IPS DF 4.7 (cell line): ENCODE measurements at regions not wholly inside any gene's neighbourhood (a gene's known extent, or its start where the extent isn't known, plus 50 kb on each side); places are given as distances from the start of the nearest gene placed in this dataset.
"Not testable (repeated sequence)": the region's sequence is repeated elsewhere in the genome, so short reads cannot be mapped to it uniquely, and the experiment has no call there.

Experiments
- DNase-seq: peaks from one replicate; pipeline ENCODE4 v3.0.0-alpha.2; 2013; ENCODE audit warnings: low spot score; ENCODE audit errors: extremely low read depth

GRCh38 chr17:5897275-5897911, 172.8 kb upstream of the WSCD1 start:
- DNase-seq = peak; percentile 74

- DNase-seq = not testable (repeated sequence)
Observed at GRCh38 chr17:5897981-5898380, 172.2 kb upstream of the WSCD1 start.

GRCh38 chr17:5898406-5898805, 171.8 kb upstream of the WSCD1 start:
- DNase-seq = no peak

- DNase-seq = no peak
Observed at GRCh38 chr17:5899496-5900195, 170.5 kb upstream of the WSCD1 start.

- no peak for DNase-seq
Observed at GRCh38 chr17:5901731-5902130, 168.4 kb upstream of the WSCD1 start.

- DNase-seq = no peak
Observed at GRCh38 chr17:5902181-5903140, 167.7 kb upstream of the WSCD1 start.

- DNase-seq = no peak
Observed at GRCh38 chr17:5911919-5912318, 158.3 kb upstream of the WSCD1 start.

GRCh38 chr17:5913032-5913531, 157.1 kb upstream of the WSCD1 start:
- no peak for DNase-seq

GRCh38 chr17:5913641-5914040, 156.5 kb upstream of the WSCD1 start:
- no peak for DNase-seq

- no peak for DNase-seq
Observed at GRCh38 chr17:5915337-5915736, 154.8 kb upstream of the WSCD1 start.

- DNase-seq = peak; percentile 49
Observed at GRCh38 chr17:5919089-5919488, 151.1 kb upstream of the WSCD1 start.

GRCh38 chr17:5921512-5922282, 148.5 kb upstream of the WSCD1 start:
- DNase-seq = no peak

- no peak for DNase-seq
Observed at GRCh38 chr17:5922476-5922875, 147.7 kb upstream of the WSCD1 start.

GRCh38 chr17:5929721-5930120, 140.5 kb upstream of the WSCD1 start:
- no peak for DNase-seq

- DNase-seq = not testable (repeated sequence)
Observed at GRCh38 chr17:5930555-5930954, 139.6 kb upstream of the WSCD1 start.

GRCh38 chr17:5931616-5932015, 138.6 kb upstream of the WSCD1 start:
- DNase-seq = no peak

GRCh38 chr17:5933430-5933829, 136.7 kb upstream of the WSCD1 start:
- no peak for DNase-seq

GRCh38 chr17:5941258-5941657, 128.9 kb upstream of the WSCD1 start:
- DNase-seq = no peak

- no peak for DNase-seq
Observed at GRCh38 chr17:5942687-5943086, 127.5 kb upstream of the WSCD1 start.

GRCh38 chr17:5943232-5943631, 126.9 kb upstream of the WSCD1 start:
- no peak for DNase-seq

GRCh38 chr17:5943982-5944381, 126.2 kb upstream of the WSCD1 start:
- DNase-seq = no peak
